Neural crest cell (in vitro differentiated cells): ENCODE measurements at regions not wholly inside any gene's neighbourhood (a gene's known extent, or its start where the extent isn't known, plus 50 kb on each side); places are given as distances from the start of the nearest gene placed in this dataset.
"Not testable (repeated sequence)": the region's sequence is repeated elsewhere in the genome, so short reads cannot be mapped to it uniquely, and the experiment has no call there.

Experiments used
- DNase-seq: peaks from one replicate; pipeline ENCODE4 v3.0.0; 2021; ENCODE audit warnings: low read depth, mixed read lengths, low spot score
- H3K27ac Mint-ChIP-seq: one replicate; pipeline ENCODE4 v1.8.0; 2021; ENCODE audit warnings: mild to moderate bottlenecking, mixed read lengths; ENCODE audit not compliant: unreplicated experiment
- H3K27me3 Mint-ChIP-seq: 2 replicates; pipeline ENCODE4 v1.8.0; 2021; ENCODE audit warnings: low read depth, mild to moderate bottlenecking, mixed read lengths
- H3K36me3 Mint-ChIP-seq: 2 replicates; pipeline ENCODE4 v1.8.0; 2021; ENCODE audit warnings: low read depth, mild to moderate bottlenecking, mixed read lengths
- H3K4me1 Mint-ChIP-seq: 2 replicates; pipeline ENCODE4 v1.8.0; 2021; ENCODE audit warnings: mixed read lengths
- H3K4me3 Mint-ChIP-seq: one replicate; pipeline ENCODE4 v1.8.0; 2021; ENCODE audit warnings: mild to moderate bottlenecking, mixed read lengths
- H3K9me3 Mint-ChIP-seq: 2 replicates; pipeline ENCODE4 v1.8.0; 2021; ENCODE audit warnings: mixed read lengths
- CTCF ChIP-seq: fragments of 200-600 bp; sonication (generic); conservative IDR thresholded peaks from 2 replicates; pipeline ENCODE4 v1.5.0; 2021; ENCODE audit warnings: antibody characterized with exemption, mild to moderate bottlenecking

- Mint-ChIP-seq H3K27me3 (no peaks in the 10 kb centered on the region), H3K9me3 (peaks cover 2% of the 10 kb centered on the region), H3K4me1 (peaks cover 12% of the 10 kb centered on the region), H3K27ac (no peak overlapping the region), H3K4me3 (no peak overlapping the region), H3K36me3 (no peaks in the 10 kb centered on the region)
- no peak for DNase-seq
- no peak for TF ChIP-seq CTCF
Measured at GRCh38 chr18:6569813-6570212, 155.1 kb upstream of the L3MBTL4 start.

- TF ChIP-seq CTCF: no peak
Measured at GRCh38 chr18:6570581-6571238, 156.0 kb upstream of the L3MBTL4 start.

GRCh38 chr18:6571239-6571602, 156.5 kb upstream of the L3MBTL4 start:
- TF ChIP-seq CTCF: no peak
- Mint-ChIP-seq H3K9me3 (no peaks in the 10 kb centered on the region), H3K27ac (no peak overlapping the region), H3K27me3 (no peaks in the 10 kb centered on the region), H3K36me3 (no peaks in the 10 kb centered on the region), H3K4me3 (no peak overlapping the region), H3K4me1 (peaks cover 4% of the 10 kb centered on the region)
- DNase-seq: no peak

More at GRCh38 chr18:6570581-6571238, 156.0 kb upstream of the L3MBTL4 start:
- Mint-ChIP-seq H3K4me1 (peaks cover 10% of the 10 kb centered on the region), H3K27ac (no peak overlapping the region), H3K9me3 (peaks cover 2% of the 10 kb centered on the region), H3K36me3 (no peaks in the 10 kb centered on the region), H3K27me3 (no peaks in the 10 kb centered on the region), H3K4me3 (no peak overlapping the region)
- no peak for DNase-seq

GRCh38 chr18:6572192-6572591, 157.3 kb upstream of the ARHGAP28 start:
- not testable (repeated sequence) for H3K4me1 Mint-ChIP-seq, H3K9me3 Mint-ChIP-seq, H3K27ac Mint-ChIP-seq, H3K36me3 Mint-ChIP-seq, DNase-seq, H3K4me3 Mint-ChIP-seq, H3K27me3 Mint-ChIP-seq

GRCh38 chr18:6574631-6575030, 154.9 kb upstream of the ARHGAP28 start:
- no peaks in the 10 kb centered on the region for H3K36me3 Mint-ChIP-seq
- no peak for DNase-seq
- no peaks in the 10 kb centered on the region for H3K27me3 Mint-ChIP-seq
- H3K27ac Mint-ChIP-seq: no peak overlapping the region
- TF ChIP-seq CTCF: no peak
- H3K9me3 Mint-ChIP-seq: no peaks in the 10 kb centered on the region
- no peaks in the 10 kb centered on the region for H3K4me1 Mint-ChIP-seq
- H3K4me3 Mint-ChIP-seq: no peak overlapping the region

- Mint-ChIP-seq H3K36me3 (no peaks in the 10 kb centered on the region), H3K27me3 (no peaks in the 10 kb centered on the region), H3K27ac (no peak overlapping the region), H3K9me3 (no peaks in the 10 kb centered on the region), H3K4me1 (no peaks in the 10 kb centered on the region), H3K4me3 (no peak overlapping the region)
- no peak for DNase-seq
- no peak for TF ChIP-seq CTCF
Measured at GRCh38 chr18:6575908-6576307, 153.6 kb upstream of the ARHGAP28 start.
